ENCODE measurements at regions not wholly inside any gene's neighbourhood (a gene's known extent, or its start where the extent isn't known, plus 50 kb on each side); places are given as distances from the start of the nearest gene placed in this dataset.

DNA sequence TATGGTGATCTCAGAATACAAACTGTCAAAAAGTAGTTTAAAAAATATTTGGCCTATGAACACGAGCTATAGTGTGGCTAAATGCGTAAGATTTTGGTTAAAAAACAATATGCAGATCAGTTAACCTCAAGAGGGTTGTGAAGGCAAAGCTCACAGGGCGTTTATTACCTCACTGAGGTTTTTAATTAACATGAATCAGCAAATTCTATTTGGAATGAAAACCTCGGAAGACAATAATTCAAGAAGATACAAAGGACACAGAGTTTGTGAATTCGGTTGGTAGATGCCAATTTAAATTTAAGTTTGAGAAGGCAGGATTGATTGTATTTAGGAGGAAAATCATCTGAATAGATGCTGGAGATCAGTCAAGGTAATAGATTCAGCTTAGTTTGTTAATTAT lies 1434.6 kb downstream of the C4orf33 start:
- TF ChIP-seq MAX (IDR thresholded peaks at IDR 0.05) (no peak), JUNB (IDR thresholded peaks at IDR 0.05) (no peak), CHD2 (IDR thresholded peaks at IDR 0.05; ENCODE audit: low read length, partially characterized antibody) (no peak), KDM1A (IDR thresholded peaks at IDR 0.05; ENCODE audit: low read depth) (no peak), CHD4 (IDR thresholded peaks at IDR 0.05; ENCODE audit: borderline replicate concordance) (no peak), POLR2A (IDR thresholded peaks at IDR 0.05; ENCODE audit: low read length) (no peak), RAD21 (conservative IDR thresholded peaks at IDR 0.05 in 1 of 2, IDR thresholded peaks at IDR 0.05 in 1 of 2) (no peak), CBX2 (IDR thresholded peaks at IDR 0.05; ENCODE audit: borderline replicate concordance, low read depth) (no peak)
- TF ChIP-seq, protein P1, sequence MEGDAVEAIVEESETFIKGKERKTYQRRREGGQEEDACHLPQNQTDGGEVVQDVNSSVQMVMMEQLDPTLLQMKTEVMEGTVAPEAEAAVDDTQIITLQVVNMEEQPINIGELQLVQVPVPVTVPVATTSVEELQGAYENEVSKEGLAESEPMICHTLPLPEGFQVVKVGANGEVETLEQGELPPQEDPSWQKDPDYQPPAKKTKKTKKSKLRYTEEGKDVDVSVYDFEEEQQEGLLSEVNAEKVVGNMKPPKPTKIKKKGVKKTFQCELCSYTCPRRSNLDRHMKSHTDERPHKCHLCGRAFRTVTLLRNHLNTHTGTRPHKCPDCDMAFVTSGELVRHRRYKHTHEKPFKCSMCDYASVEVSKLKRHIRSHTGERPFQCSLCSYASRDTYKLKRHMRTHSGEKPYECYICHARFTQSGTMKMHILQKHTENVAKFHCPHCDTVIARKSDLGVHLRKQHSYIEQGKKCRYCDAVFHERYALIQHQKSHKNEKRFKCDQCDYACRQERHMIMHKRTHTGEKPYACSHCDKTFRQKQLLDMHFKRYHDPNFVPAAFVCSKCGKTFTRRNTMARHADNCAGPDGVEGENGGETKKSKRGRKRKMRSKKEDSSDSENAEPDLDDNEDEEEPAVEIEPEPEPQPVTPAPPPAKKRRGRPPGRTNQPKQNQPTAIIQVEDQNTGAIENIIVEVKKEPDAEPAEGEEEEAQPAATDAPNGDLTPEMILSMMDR (IDR thresholded peaks at IDR 0.05) = no peak
- TF ChIP-seq, protein P2, sequence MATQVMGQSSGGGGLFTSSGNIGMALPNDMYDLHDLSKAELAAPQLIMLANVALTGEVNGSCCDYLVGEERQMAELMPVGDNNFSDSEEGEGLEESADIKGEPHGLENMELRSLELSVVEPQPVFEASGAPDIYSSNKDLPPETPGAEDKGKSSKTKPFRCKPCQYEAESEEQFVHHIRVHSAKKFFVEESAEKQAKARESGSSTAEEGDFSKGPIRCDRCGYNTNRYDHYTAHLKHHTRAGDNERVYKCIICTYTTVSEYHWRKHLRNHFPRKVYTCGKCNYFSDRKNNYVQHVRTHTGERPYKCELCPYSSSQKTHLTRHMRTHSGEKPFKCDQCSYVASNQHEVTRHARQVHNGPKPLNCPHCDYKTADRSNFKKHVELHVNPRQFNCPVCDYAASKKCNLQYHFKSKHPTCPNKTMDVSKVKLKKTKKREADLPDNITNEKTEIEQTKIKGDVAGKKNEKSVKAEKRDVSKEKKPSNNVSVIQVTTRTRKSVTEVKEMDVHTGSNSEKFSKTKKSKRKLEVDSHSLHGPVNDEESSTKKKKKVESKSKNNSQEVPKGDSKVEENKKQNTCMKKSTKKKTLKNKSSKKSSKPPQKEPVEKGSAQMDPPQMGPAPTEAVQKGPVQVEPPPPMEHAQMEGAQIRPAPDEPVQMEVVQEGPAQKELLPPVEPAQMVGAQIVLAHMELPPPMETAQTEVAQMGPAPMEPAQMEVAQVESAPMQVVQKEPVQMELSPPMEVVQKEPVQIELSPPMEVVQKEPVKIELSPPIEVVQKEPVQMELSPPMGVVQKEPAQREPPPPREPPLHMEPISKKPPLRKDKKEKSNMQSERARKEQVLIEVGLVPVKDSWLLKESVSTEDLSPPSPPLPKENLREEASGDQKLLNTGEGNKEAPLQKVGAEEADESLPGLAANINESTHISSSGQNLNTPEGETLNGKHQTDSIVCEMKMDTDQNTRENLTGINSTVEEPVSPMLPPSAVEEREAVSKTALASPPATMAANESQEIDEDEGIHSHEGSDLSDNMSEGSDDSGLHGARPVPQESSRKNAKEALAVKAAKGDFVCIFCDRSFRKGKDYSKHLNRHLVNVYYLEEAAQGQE (IDR thresholded peaks at IDR 0.05) = no peak

Measured in A549 (cell line).